ENCODE measurements at regions not wholly inside any gene's neighbourhood (a gene's known extent, or its start where the extent isn't known, plus 50 kb on each side); places are given as distances from the start of the nearest gene placed in this dataset.

DNA sequence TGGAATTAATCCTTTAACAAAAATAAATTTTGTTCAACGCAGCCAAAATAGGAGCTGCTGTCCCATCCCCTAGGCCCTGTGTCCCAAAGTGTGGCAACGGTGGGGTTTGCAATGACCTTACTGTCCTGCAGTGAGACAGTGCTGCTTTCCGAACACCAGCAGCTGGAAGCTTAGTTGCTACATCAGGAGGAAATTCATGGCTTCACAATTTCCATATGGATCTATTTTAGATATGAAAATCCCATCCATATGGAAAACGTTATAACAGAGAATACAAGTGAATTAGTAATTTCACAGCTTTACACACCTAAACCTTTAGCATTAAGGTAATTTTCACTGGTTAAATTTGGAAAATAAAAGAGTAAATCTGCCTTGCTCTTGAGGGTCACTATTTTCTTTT lies 396.3 kb upstream of the TENM3 start:
- Histone ChIP-seq H2AFZ (ENCODE audit: control insufficient read depth, low read depth, low read length) (no peak overlapping the region), H3K4me3 (no peak overlapping the region), H3K36me3 (ENCODE audit: control insufficient read depth in 2 of 2, insufficient read depth in 2 of 2, low read length in 1 of 2) (no peaks in the 10 kb centered on the region), H4K20me1 (ENCODE audit: control insufficient read depth, insufficient read depth) (no peaks in the 10 kb centered on the region), H3K27me3 (replicated peaks in 1 of 2; ENCODE audit: control insufficient read depth in 2 of 2, insufficient read depth in 2 of 2, low read length in 1 of 2) (no peaks in the 10 kb centered on the region), H3K9ac (ENCODE audit: control insufficient read depth, insufficient read depth, low read length) (no peak overlapping the region), H3K79me2 (ENCODE audit: control insufficient read depth, insufficient read depth, low read length) (no peaks in the 10 kb centered on the region), H3K4me2 (ENCODE audit: control insufficient read depth, insufficient read depth) (no peak overlapping the region), H3K9me3 (replicated peaks; ENCODE audit: control insufficient read depth, insufficient read depth, low read length) (no peaks in the 10 kb centered on the region), H3K4me1 (ENCODE audit: control insufficient read depth, insufficient read depth, low read length) (no peaks in the 10 kb centered on the region), H3K27ac (ENCODE audit: control insufficient read depth, insufficient read depth) (no peak overlapping the region)
- ChIA-PET RAD21 (ENCODE audit: unreplicated experiment) (no interaction called here), SMC1A (ENCODE audit: uncharacterized antibody, unreplicated experiment) (no interaction called here), POLR2A (no interaction called here), CTCF (no interaction called here)
- TF ChIP-seq IKZF1 (conservative IDR thresholded peaks at IDR 0.05), result no peak
- no peak for TF ChIP-seq SP1 (IDR thresholded peaks at IDR 0.05; ENCODE audit: low read depth, low read length)
- TF ChIP-seq, protein P1, sequence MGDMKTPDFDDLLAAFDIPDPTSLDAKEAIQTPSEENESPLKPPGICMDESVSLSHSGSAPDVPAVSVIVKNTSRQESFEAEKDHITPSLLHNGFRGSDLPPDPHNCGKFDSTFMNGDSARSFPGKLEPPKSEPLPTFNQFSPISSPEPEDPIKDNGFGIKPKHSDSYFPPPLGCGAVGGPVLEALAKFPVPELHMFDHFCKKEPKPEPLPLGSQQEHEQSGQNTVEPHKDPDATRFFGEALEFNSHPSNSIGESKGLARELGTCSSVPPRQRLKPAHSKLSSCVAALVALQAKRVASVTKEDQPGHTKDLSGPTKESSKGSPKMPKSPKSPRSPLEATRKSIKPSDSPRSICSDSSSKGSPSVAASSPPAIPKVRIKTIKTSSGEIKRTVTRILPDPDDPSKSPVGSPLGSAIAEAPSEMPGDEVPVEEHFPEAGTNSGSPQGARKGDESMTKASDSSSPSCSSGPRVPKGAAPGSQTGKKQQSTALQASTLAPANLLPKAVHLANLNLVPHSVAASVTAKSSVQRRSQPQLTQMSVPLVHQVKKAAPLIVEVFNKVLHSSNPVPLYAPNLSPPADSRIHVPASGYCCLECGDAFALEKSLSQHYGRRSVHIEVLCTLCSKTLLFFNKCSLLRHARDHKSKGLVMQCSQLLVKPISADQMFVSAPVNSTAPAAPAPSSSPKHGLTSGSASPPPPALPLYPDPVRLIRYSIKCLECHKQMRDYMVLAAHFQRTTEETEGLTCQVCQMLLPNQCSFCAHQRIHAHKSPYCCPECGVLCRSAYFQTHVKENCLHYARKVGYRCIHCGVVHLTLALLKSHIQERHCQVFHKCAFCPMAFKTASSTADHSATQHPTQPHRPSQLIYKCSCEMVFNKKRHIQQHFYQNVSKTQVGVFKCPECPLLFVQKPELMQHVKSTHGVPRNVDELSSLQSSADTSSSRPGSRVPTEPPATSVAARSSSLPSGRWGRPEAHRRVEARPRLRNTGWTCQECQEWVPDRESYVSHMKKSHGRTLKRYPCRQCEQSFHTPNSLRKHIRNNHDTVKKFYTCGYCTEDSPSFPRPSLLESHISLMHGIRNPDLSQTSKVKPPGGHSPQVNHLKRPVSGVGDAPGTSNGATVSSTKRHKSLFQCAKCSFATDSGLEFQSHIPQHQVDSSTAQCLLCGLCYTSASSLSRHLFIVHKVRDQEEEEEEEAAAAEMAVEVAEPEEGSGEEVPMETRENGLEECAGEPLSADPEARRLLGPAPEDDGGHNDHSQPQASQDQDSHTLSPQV (IDR thresholded peaks at IDR 0.05), result no peak
- TF ChIP-seq, protein P2, sequence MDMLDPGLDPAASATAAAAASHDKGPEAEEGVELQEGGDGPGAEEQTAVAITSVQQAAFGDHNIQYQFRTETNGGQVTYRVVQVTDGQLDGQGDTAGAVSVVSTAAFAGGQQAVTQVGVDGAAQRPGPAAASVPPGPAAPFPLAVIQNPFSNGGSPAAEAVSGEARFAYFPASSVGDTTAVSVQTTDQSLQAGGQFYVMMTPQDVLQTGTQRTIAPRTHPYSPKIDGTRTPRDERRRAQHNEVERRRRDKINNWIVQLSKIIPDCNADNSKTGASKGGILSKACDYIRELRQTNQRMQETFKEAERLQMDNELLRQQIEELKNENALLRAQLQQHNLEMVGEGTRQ (IDR thresholded peaks at IDR 0.05; ENCODE audit: borderline replicate concordance, low read depth, low read length), result no peak
- TF ChIP-seq CEBPB (IDR thresholded peaks at IDR 0.05; ENCODE audit: borderline replicate concordance in 1 of 2, low read depth in 2 of 2, low read length in 2 of 2), result no peak
- DNase-seq (ENCODE audit: low read depth, low spot score) (no peak), FAIRE-seq (no peak), ATAC-seq (no peak)
- in situ Hi-C loops (cut with MboI), result no loop called here
- no TSS peak for BruUV-seq (replicated peaks)
- WGBS (ENCODE audit: insufficient coverage, insufficient replicate concordance, low lambda C conversion rate, missing lambda C conversion rate), result 13% methylated on average over 4 of the region's 4 CpGs
- intact Hi-C loops (cut with micrococcal nuclease; ENCODE audit: unreplicated experiment), result no loop called here

Measured in GM12878 (cell line).